GF-D8 (cell line): ENCODE measurements at regions not wholly inside any gene's neighbourhood (a gene's known extent, or its start where the extent isn't known, plus 50 kb on each side); places are given as distances from the start of the nearest gene placed in this dataset.

Source experiments
- DNase-seq: peaks from one replicate; lab custom pipeline; 2025; lab: John Stamatoyannopoulos, UW

DNA sequence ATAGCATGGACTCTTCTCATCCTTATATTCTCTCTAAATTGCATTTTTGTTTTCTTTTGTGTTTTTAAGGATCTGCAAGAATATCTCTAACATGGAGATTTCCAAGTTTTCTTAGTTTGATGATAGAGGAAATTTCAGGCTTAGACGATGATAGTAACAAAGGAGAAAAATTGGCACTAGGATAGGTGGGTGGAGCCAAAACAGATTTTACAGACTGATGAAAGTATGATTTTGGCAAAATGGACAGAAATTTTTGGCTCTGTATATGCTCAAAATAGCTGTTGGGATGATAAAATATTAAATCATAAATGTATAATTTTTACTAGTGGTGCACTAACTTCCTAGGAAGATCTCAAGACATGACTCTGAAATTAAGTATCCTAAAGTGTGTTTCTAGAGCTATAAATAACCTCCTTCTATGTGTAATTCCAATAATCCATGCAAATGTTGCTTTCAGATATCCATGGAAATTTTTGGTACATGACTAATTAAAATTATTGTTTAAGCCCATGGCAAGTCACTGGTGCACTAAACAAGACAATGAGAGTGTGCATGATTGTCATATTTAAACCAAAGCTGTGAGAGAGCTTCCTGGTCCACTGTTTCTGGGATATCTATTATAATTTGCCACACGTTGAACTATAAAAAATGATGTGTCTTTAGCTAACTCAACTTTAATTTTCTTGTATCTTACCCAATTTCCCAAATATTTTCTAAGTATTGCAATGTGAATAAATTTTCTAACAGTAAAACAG, 55.8 kb upstream of the NBEA start:
- no peak for DNase-seq

DNA sequence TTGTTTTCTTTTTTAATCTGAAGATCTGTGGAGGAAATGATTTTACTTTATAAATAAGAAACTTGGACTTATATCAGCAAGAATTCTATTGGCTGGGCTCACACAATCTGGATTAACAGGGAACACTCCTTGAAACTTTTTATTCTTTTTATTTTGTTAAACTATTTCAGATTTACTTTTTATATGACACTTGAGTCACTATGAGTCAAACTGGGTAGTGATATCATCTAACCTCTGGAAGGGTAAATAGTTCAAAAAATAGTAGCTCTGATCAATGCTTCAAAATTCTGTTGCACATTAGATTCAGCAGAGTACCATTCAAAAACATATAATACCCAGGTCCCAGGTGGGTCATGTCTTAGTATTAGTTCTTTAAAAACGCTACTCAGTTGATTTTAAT, 55.1 kb upstream of the NBEA start:
- DNase-seq = no peak
